Right lung (tissue), 2 donors: ENCODE measurements at regions not wholly inside any gene's neighbourhood (a gene's known extent, or its start where the extent isn't known, plus 50 kb on each side); places are given as distances from the start of the nearest gene placed in this dataset.

Experiments
- DNase-seq, 2 donors: peaks; one replicate each; pipeline ENCODE4 v3.0.0-alpha.2; 2013

GRCh38 chr12:94753036-94753679, 102.8 kb upstream of the TMCC3 start:
- no peak for DNase-seq

GRCh38 chr12:94750864-94751263, 100.5 kb upstream of the TMCC3 start:
- no peak for DNase-seq

- no peak for DNase-seq
These were observed 99.5 kb upstream of the TMCC3 start for GRCh38 chr12:94749890-94750289.

GRCh38 chr12:94749455-94749854, 99.1 kb upstream of the TMCC3 start:
- DNase-seq, result peak in 1 of 2 donors; percentile 40

GRCh38 chr12:94748726-94749421, 98.5 kb upstream of the TMCC3 start:
- no peak for DNase-seq

- DNase-seq, result no peak
These were observed 95.2 kb upstream of the TMCC3 start for GRCh38 chr12:94745562-94745961.

GRCh38 chr12:94743174-94743573, 92.8 kb upstream of the TMCC3 start:
- DNase-seq, result no peak

- DNase-seq, result no peak
These were observed 90.4 kb upstream of the TMCC3 start for GRCh38 chr12:94740601-94741362.

- no peak for DNase-seq
These were observed 86.5 kb upstream of the TMCC3 start for GRCh38 chr12:94736820-94737219.

- no peak for DNase-seq
These were observed 85.6 kb upstream of the TMCC3 start for GRCh38 chr12:94736004-94736403.

- no peak for DNase-seq
These were observed 83.4 kb upstream of the TMCC3 start for GRCh38 chr12:94733727-94734126.

GRCh38 chr12:94732367-94732990, 82.1 kb upstream of the TMCC3 start:
- DNase-seq, result no peak

- DNase-seq, result no peak
These were observed 81.5 kb upstream of the TMCC3 start for GRCh38 chr12:94731733-94732360.

- DNase-seq, result no peak
These were observed 80.5 kb upstream of the TMCC3 start for GRCh38 chr12:94730847-94731246.

- no peak for DNase-seq
These were observed 76.0 kb upstream of the TMCC3 start for GRCh38 chr12:94726236-94726835.

- no peak for DNase-seq
These were observed 75.2 kb upstream of the TMCC3 start for GRCh38 chr12:94725375-94726168.

GRCh38 chr12:94722664-94723063, 72.3 kb upstream of the TMCC3 start:
- DNase-seq, result no peak

- DNase-seq, result no peak
These were observed 70.8 kb upstream of the TMCC3 start for GRCh38 chr12:94721173-94721572.

- no peak for DNase-seq
These were observed 67.8 kb upstream of the TMCC3 start for GRCh38 chr12:94718114-94718513.

GRCh38 chr12:94717656-94718055, 67.3 kb upstream of the TMCC3 start:
- DNase-seq, result no peak

- no peak for DNase-seq
These were observed 66.8 kb upstream of the TMCC3 start for GRCh38 chr12:94717108-94717507.
